ENCODE measurements at regions not wholly inside any gene's neighbourhood (a gene's known extent, or its start where the extent isn't known, plus 50 kb on each side); places are given as distances from the start of the nearest gene placed in this dataset.

DNA sequence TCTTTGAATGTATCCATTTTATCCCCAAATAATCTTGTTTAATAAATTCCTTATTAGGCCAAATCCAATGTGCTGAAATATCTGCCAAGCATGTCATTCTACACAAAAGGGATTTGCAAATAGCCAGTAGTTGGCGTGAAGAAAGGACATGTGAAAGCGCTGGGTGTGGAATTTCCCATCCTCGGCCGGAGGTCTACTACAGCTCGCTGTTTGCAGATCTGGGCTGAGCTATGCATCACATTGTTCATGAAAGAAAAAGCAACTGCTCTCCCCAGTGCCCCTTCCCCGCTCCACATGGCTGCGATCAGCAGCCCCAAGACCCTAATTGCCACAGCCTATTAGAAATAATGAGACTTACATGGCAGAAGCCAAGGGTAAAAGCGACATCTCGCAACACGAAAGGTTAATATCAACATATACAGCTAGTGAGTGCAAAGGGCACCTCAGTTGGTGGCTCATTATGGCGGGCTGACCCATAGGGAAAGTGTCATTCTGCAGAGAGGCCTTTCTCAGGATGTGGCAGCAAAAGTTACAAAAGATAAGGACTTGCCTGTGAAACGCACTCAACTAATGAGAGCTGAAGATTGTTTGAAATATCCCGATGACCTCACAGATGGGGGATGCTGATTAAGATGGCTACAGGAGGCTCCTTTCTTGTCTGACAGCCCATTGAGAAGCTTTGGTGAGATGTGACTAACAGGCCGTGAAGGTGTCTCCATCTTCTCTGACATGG lies 126.9 kb upstream of the CYP1B1 start:
- no peak for DNase-seq

DNA sequence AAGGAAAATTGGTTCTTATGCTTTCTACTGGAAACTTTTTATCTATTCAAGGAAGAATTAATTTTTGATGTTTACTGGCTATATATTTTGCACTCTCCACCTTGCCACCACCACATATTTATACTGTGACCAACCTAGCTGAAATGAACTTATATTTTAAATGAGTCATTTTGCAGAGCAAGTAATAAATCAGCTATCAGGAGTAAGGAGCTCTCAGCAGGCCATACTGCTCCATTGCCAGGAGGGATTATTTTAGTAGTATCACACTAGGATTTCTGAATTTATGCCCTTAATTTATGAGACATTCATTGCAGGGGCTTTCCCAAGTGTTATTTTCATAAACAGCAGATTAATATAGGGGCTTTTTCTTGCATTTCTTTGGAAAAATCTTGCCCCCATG lies 125.8 kb upstream of the CYP1B1 start:
- DNase-seq = no peak

DNA sequence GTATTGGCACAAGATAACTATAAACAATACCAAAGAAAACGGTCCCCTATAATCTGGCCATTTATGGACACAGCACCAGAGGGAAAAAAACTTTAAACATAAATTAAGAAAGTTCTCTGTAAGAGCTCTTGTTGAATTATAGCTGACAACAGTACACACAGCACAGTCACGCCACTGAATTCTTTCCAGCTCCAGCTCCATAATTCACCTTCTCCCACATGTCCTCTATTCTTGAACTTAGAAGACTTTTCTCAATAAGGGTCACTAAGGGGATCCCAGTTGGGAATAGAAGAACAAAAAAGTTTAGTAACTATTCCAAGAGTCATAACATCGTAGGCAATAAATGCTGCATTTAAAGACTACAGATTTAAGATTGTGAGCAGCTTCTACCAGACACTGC lies 124.6 kb upstream of the CYP1B1 start:
- no peak for DNase-seq

DNA sequence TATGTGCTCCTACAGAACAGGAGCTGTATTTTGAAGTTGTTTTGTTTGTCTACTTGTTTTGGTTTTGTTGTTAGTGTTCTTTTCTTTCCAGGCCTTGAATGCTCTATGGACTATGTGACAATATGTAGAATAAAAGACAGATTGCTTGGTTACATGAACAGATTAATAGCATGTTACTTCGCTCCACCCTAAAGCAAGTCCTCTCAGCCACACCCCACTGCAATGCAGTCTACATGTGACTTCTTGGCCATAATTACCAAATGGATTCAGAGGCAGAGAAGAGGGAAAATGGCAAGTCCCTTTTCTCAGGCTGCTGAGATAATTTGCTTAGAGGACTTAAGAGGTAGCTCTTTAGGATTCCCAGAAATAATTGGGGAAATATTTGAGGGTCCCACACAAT lies 123.2 kb upstream of the CYP1B1 start:
- no peak for DNase-seq

DNA sequence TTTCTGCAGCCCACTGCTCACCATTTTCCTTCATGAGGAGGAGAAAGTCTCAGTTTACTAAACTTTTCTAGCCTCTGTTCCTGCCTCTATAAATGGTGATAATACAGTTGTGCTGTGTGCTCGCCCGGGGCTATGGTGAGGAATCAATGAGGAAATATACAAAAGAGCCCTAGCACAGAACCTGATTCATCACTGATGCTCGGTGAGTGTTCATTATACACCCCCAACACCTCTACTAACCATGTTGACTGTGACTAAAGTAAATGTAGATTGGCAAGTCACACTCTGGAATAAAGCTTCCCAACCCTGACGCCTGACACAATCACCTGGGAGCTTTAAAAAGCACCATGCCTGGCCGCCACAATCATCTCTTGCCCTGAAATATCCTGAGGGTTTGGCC lies 118.8 kb upstream of the CYP1B1 start:
- no peak for DNase-seq

GRCh38 chr2:38192976-38193375 lies 117.0 kb upstream of the CYP1B1 start:
- DNase-seq = no peak

GRCh38 chr2:38192046-38192445 lies 116.1 kb upstream of the CYP1B1 start:
- DNase-seq = no peak

DNA sequence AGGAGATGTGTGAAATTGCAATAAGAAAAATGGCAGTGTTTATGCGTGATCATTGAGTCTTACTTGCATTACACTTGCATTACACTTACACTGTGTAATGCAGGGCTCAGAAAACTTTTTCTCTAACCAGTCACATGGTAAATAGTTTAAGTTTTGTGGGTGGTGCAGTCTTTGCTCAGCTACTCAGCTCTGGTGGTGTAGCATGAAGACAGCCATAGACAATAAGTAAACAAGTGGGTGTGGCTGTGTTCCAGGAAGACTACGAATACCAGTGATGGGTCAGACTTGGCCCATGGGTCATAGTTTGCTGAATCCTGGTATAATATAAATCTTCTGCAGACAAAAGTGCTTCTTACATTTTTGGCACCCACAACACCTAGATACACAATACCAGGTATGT lies 115.6 kb upstream of the CYP1B1 start:
- DNase-seq = no peak

GRCh38 chr2:38190542-38191218 lies 114.7 kb upstream of the CYP1B1 start:
- DNase-seq = no peak

- DNase-seq = no peak
Measured at GRCh38 chr2:38187541-38188011, 111.6 kb upstream of the CYP1B1 start.

DNA sequence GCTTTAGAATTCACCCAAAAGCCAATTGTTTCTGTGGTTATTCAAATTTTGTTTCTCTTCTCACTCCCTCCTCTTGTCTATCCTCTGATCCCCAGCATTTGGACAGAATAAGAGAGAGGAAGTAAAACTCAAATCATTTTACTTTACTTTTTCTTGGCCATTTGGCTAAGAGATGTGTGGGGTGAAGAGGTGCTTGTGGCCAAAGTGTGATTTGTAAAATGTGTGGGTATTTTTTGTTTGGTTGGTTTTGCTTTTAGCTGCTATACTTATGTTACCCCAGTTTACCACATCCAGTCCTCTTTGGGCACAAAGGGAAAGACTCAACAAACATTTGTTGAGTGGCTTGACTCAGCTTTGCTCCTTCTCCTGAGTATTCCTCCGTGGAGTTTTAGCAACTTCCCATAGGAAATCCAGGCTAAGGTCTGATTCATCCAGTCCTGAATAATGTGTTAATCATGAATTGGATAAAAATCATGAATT lies 109.1 kb upstream of the CYP1B1 start:
- DNase-seq = peak in 1 of 2 donors; percentile 30

DNA sequence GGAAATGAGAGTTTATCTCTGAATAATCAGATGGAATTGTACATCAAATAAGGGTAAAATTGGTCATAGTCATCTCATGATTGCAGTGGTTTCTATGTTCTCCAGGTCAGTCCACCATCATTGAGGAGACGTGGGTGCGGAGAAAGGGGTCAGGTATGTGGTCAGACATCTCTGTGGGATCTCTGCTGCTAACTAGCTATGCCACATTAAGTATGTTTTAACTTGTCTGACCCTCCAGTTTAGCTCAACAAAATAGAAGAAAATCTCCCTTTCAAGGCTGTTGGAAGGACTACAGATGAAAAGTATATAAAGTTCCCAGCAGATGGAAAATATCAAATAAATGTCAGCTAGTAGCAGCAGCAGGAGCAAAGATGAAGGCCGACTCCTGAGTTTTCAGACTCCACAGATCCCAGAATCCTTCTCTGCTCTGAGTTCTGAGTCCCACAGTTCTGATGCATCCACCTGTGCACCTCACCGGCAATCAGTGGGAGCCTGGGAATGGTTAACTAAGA lies 106.6 kb upstream of the CYP1B1 start:
- DNase-seq = no peak

DNA sequence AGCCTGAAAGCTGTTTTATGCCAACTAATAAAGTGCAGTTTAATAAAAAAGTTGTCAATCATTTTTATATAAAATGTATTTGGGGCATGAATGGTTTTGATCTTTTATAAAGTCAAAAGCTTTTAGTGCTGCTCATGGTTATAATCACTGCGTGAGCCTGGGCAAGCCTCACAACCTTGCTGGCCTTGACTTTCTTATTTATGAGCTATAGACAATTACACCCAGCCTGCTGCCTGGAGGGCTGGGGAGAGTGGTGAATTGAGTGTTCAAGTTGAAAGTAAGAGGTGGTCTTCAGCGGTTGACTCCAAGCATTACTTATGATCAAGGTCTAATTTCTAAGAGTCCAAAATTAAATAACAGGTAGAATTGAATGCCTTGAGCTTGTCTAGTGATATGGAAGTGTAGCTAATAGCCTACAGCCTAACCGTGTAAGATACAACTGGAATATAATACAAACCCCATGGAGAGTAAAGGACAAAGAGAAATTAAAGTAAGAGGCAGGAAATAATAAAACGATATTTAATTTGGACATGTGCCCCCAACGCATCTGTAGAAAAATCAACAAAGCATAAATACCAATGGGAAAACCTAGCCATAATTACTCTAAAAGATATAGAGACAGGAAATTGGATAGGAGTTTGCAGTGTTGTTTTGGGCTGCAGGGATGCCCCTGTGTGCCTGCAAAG lies 106.0 kb upstream of the CYP1B1 start:
- no peak for DNase-seq

DNA sequence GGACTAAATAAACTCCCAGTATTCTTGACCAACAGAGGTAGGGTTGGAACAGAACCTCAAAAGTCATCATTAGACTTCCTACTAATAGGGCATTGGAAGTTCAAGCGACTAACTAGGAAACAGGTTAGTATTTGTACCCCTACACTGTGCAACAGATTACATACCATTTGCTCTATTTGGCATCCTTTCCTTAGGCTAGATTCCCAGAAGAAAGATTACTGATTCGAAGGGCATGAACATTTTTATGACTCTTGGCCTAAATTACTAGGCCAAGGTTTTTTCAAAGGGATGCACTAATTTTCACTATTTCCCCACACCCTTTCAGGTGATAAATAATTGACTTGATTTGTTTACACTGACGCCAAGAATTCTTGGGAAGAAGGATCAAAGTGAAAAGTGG lies 104.8 kb upstream of the CYP1B1 start:
- no peak for DNase-seq

- DNase-seq = peak; percentile 76 to 88
Measured at GRCh38 chr2:38178556-38179419, 102.8 kb upstream of the CYP1B1 start.

DNA sequence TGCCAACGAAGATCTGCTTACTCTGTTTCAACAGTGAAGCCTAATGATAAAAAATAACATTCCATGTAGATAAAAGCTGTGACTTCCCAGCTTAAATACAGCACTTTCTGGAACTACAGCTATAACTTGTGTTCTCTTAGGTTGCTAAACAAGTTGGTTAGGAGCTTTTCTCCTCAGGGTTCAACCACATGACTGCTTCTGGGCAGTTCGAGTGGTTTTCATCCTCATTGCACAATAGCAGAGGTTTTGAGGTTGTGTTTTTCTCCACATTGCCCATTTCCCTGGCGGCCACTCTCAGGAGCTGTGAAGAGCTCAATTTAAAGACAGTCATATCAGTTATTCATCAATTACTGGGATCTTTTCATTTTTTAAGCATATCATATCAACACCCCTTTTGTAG lies 102.2 kb upstream of the CYP1B1 start:
- DNase-seq = peak; percentile 84 to 90

- DNase-seq = peak; percentile 59 to 77
Measured at GRCh38 chr2:38176619-38177021, 100.7 kb upstream of the CYP1B1 start.

DNA sequence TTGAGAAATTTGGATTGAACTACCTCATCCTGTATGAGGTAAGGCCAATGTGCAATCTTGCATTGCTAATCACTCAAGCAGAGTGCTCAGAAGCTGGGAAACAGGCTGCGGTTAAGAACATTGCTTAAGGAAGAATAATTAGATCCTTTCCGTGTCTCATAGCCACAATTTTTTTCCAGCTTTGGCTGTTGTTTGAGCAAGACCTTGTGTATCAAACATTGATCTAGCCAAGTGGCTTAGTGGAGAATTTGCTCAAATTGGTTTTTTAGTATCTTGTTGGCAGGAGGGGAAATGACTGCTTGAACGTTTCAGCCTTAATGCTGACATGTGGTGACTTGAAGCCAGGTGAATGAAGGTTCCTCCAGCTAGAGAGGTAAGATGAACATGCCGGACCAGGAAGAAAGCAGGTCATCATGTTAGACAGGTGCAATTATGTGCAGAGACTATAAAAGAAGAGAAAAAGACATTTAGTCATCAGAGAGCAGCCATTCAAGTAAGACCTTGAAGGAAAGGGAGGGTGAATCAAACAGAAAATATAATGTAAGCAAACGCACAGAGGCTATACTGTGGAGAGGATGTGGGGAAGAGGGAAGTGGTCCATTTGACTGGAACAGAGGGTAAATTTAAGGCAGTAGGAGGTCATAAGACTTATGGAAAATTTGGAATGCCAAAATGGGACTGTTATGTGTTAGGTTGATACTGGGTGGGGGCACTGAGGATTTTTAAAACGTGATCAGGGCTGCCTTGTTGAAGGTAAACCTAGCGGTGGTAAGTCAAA lies 98.9 kb upstream of the CYP1B1 start:
- peak; percentile 94 to 96 for DNase-seq

GRCh38 chr2:38174131-38174530 lies 98.2 kb upstream of the CYP1B1 start:
- DNase-seq = no peak

DNA sequence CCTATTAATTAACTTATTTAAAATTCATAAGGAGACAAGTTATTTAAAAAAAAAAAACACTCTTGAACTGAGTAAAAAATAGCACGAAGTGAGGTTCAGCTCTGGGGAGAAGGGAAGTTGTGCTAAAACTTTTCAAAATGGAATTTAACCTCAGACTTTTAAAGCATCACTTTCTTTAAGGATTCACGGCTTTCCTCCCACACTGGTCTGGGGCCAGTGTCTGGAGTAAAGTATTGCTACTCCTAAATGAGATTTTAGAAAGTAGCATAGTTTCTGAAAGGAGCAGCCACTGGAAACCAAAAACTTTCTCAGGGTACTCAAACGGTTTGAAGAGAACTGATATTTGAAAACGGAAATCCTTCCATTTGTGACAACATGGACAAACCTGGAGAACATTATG lies 97.7 kb upstream of the CYP1B1 start:
- no peak for DNase-seq

GRCh38 chr2:38171208-38171855 lies 95.4 kb upstream of the CYP1B1 start:
- DNase-seq = no peak

Measured in inflammatory macrophage treated with lipopolysaccharide for 1 hour (primary cell).